COLO668 (cell line): ENCODE measurements at regions not wholly inside any gene's neighbourhood (a gene's known extent, or its start where the extent isn't known, plus 50 kb on each side); places are given as distances from the start of the nearest gene placed in this dataset.
"Not testable (repeated sequence)": the region's sequence is repeated elsewhere in the genome, so short reads cannot be mapped to it uniquely, and the experiment has no call there.

Experiments used
- DNase-seq: peaks from one replicate; lab custom pipeline; 2025; ENCODE audit not compliant: unreplicated experiment; lab: John Stamatoyannopoulos, UW

DNA sequence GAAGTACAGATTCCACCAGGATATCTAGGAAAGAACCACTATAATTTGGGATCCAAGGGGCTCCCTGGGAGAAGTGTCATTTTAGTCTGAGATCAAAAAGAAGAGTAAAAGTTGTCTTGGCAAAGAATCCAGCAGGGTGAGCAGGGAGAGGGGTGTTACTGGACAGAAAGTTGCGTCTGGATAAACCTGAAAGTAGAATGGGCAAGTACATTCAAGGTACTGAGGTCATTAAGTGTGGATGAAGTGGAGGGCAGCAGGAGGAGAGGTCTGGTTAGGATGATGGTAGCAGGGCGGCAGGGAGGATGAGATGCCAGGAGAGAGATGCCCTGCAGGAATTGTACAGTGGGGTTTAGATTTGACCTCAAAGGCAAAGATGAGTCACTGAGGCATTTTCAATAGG is 253.3 kb downstream of the KLF13 start:
- no peak for DNase-seq

- DNase-seq: no peak
Observed at GRCh38 chr15:31584195-31584594, 257.6 kb downstream of the KLF13 start.

- DNase-seq: no peak
Observed at GRCh38 chr15:31585240-31585639, 258.6 kb downstream of the KLF13 start.

DNA sequence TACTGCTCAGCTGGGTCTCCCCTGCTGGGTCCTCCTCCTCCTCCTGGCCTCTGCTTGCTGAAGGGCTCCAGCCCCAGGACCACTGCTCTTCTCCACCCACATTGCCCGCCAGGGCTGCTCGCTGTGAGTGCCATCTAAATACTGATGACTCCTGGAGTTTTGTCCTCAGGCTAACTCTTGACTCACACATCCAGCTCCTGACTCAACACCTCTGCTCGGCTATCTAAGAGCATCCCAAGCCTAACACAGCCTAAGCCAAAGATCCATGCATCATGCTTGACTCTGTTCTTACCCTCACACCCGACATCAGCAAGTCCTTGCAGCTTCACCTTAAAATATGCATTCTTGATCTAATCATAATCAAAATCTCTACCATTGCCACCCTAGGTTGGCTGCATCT is 260.2 kb downstream of the KLF13 start:
- no peak for DNase-seq

DNA sequence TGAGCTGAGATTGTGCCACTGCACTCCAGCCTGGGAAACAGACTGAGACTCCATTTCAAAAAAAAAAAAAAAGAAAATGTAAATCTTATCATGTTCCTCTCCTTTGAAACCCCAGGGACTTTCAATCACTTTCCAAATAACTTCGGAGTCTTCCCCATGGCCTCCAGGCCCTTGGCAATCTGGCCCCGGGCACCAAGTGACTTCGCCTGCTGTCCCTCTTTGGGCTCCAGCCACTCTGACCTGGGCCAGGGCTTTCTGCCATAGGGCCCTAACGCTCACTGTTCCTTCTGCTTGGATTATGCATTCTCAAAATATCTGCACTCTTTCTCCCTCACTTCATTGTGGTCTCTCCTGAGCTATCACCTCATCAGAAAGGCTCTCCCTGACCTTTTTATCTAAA is 260.9 kb downstream of the KLF13 start:
- no peak for DNase-seq

DNA sequence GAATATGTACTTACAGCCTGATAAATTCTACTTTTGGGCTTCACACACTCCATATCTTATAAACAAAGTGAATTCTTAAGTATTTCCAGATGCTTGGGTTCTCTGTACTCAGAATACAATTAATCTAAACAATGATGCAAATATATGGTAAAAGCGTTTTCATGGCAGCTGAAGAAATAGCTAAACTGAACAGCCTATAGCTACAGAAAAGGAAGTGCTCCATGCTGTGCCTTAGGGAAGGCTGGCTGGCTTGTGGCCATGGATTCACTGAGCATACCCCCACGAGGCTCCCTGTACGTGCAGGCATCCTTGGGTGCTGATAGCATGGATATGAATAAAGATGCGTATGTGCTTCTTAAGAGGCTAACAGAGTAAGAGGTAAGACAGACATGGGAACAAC is 264.0 kb downstream of the KLF13 start:
- DNase-seq: no peak

DNA sequence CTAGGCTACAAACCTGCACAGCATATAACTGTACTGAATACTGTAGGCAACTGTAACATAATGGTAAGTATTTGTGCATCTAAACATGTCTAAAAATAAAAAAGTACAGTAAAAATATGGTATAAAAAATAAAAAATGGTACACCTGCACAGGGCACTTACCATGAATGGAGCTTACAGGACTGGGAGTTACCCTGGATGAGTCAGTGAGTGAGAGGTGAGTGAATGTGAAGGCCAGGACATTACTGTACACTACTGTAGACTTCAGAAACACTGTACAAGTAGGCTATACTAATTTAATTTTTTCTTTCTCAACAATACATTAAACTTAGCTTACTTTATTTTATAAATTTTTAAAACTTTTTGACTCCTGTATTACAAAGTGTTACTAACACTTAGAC is 265.3 kb downstream of the KLF13 start:
- DNase-seq: no peak

- DNase-seq: no peak
Observed at GRCh38 chr15:31597466-31597865, 270.8 kb downstream of the KLF13 start.

GRCh38 chr15:31598620-31599019 is 272.0 kb downstream of the KLF13 start:
- DNase-seq: peak; percentile 69

DNA sequence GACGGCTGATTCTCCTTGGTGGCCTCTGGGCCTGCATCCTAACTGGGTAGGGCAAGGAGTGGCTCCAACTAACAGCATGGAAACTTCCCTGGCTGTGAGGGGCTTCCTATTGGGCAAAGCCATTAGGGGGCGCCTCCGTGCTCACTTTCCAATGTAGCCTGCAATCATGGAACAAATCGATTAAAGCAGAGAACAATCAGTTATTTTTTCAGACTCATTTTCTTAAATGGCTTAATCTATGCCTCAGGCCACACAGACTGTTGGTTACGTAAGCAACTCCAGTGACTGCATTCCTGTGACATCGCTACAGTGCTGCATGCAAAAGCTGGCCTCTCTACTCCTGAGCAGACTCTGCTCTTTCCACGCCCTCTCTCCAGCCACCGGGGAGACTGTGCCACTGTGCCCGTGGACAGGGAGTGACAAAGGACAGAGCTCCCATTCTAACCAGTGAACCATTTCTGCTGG is 278.9 kb downstream of the KLF13 start:
- DNase-seq: no peak

DNA sequence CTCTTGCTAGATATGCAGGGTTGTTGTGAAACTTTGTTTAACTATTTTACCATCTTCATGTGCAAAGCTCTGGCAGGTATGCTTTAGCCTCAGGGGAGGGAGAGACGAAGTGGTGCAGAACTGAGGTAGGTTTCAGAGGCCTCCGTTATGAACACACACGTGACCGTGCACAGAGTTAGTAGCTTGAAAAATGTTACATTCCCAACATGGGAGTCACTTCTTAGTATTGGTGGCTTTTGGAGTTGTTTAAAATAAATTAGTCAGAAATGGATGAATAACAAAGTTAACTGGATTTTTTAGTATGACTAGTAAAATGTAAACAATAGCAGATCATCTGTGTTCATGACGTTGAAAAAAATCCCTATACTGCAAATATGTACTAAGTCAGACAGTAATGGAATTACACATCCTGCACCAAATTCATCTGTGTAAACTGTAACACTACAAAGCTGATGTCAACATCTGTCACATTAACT is 279.6 kb downstream of the KLF13 start:
- no peak for DNase-seq

DNA sequence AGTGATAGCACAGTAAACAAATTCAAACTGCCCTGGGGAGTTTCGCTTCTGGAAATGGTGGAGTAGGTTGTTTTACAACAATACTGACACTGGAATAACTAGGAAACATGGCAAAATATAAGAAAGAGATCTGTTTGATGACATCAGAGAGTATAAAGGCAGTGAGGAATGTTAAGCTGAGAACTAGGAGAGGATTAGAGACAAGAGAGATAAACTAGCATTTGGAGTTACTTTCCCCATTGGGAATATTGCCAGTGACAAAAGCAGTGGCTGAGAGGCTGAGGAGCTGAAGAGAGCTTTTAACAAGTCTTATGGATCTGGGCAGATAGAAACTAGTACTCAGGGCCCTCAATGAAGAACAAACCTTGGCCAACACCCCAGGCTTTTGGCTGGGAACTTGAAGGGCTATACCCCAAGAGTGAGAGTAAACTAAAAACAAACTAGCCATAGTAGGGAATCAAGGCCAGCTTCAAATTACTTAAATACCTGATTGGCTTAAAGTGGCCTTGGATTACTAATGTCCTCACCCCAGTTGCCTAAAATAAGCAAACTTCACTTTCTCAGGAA is 280.4 kb downstream of the KLF13 start:
- DNase-seq: no peak

DNA sequence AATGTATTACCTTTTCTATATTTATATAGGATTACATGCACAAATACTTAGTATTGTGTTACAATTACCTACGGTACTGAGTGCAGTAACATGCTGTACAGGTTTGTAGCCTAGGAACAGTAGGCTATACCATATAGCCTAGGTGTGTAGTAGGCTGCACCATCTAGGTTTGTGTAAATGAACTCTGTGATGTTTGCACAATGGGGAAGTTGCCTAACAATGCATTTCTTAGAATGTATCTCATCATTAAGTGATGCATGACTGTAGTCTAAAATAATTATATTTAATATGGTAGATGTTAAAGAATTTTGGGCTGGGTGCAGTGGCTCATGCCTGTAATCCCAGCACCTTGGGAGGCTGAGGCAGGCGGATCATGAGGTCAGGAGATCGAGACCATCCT is 281.0 kb downstream of the KLF13 start:
- no peak for DNase-seq

GRCh38 chr15:31609258-31609681 is 282.6 kb downstream of the KLF13 start:
- DNase-seq: no peak

DNA sequence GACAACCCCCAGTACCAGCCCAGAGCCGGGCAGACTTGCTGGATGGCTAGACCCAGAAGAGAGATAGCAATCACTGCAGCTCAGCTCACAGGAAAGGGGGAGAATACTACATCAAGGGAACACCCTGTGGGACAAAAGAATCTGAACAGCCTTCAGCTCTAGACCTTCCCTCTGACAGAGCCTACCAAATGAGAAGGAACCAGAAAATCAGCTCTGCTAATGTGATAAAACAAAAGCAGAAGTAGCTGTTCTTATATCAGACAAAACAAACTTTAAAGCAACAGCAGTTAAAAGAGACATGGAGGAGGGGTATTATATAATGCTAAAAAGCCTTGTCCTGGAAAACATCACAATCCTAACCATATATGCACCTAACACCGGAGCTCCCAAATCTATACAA is 283.3 kb downstream of the KLF13 start:
- DNase-seq: no peak

DNA sequence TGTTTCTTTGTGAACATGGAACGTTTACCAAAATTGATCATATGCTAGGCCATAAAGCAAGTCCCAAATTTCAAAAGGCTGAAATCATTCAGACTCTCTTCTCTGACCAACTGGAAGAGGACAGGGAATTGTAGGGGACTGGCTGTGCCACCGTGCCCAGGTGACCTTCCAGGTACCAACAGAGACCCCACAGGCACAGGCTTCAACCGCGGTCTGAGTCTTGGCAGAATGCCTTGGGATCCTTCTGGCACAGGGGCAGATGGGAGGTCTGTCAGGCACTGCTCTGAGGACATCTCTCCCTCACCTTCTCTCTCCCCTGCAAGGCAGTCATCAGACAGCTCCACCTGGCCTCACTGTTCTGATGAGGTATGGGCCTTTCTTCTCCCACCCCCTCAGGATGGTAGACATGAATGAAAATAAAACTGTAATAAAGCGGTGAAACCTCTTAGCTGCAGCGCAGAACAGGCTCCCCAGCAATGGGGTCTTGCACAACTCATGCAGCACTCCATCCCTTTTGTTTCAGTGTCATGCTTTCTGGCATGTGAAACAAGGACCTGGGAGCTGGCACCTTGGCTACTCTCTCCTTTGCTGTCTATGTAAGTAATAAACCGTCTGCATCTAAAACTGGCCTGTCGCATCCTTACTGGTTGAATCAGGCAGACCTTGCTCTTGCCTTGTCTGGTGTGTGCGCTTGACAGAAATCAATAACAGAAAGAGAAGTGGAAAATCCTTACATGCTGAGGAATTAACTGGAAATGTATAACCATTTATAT is 289.2 kb downstream of the KLF13 start:
- DNase-seq: no peak

- not testable (repeated sequence) for DNase-seq
Observed at GRCh38 chr15:31623297-31623696, 296.7 kb downstream of the KLF13 start.

- not testable (repeated sequence) for DNase-seq
Observed at GRCh38 chr15:31624115-31624514, 297.5 kb downstream of the KLF13 start.

DNA sequence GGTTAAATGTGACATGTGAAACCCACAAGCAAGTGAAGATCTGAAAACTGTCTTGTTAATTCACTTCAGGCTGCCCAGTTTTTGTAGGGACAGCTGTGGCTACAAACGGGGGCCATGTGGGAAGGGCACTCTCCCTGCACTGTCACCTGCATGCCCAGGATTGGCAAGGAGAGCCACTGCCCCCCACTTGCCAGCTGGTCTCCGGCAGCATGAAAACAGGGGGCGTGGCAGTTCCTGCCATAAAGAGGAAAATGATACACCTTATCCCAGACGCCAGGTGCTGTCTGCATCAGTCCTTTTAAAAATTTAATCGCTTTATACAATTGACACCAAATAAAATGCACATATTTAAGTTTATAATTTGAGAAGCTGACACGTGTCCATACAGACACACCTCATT is 309.1 kb downstream of the KLF13 start:
- peak; percentile 80 for DNase-seq

- DNase-seq: not testable (repeated sequence)
Observed at GRCh38 chr15:31636911-31637310, 310.3 kb downstream of the KLF13 start.

- DNase-seq: not testable (repeated sequence)
Observed at GRCh38 chr15:31643955-31644354, 317.3 kb downstream of the KLF13 start.

GRCh38 chr15:31644761-31645160 is 318.1 kb downstream of the KLF13 start:
- not testable (repeated sequence) for DNase-seq
